ENCODE measurements at regions not wholly inside any gene's neighbourhood (a gene's known extent, or its start where the extent isn't known, plus 50 kb on each side); places are given as distances from the start of the nearest gene placed in this dataset.

- DNase-seq: no peak
These were observed 754.6 kb downstream of the MRPL39 start for GRCh38 chr21:24852610-24853195.

GRCh38 chr21:24850121-24850520 lies 757.2 kb downstream of the MRPL39 start:
- no peak for DNase-seq

DNA sequence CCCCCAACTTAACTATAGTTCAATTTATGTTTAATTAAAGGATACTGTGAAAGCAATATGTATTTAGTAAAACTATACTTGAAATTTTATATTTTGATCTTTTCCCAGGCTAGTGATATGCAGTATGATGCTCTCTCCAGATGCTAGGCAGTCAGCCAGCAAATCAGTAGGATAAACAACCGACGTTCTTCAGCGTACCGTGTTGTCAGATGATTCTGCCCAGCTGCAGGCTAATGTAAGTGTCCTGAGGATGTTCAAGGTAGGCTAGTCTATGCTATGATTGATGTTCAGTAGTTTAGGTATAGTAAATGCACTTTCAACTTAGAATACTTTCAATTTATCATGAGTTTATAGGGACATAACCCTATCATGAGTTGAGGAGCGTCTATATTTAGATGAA lies 762.6 kb downstream of the MRPL39 start:
- DNase-seq: no peak

DNA sequence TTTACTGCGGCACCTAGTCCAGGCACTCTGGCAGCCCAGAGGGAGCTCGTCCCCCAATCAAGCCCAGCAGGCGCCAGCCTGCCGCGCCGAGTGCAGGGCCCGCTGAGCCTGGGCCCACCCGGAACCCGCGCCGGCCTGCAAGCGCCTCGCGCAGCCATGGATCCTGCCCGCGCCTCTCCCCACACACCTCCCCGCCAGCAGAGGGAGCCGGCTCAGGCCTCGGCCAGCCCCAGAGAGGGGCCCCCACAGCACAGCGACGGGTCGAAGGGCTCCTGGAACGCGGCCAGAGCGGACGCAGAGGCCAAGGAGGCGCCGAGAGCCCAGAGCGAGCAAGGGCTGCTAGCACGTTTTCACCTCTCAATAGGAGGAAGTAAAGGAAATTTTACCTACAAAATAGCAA lies 767.0 kb downstream of the MRPL39 start:
- no peak for DNase-seq

GRCh38 chr21:24832961-24833360 lies 774.3 kb downstream of the MRPL39 start:
- no peak for DNase-seq

DNA sequence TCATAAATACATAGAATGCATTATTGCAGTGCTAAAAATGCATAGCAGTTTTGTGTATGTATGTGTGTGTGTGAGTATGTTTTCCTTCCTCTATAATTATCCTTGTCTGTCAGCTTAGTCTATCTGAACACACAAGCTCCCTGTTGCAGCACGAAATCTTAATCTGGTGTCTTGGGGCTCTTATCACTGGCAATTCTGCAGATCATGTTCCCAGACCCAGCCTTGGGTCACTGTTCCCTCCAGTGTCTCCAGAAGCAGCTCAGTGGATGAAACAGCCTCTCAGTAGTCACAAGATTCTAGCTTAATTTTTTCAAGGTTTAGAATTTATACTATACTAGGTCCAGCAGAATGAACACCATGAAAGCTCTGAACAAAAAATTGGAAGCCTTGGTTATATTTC lies 777.9 kb downstream of the MRPL39 start:
- DNase-seq: no peak

DNA sequence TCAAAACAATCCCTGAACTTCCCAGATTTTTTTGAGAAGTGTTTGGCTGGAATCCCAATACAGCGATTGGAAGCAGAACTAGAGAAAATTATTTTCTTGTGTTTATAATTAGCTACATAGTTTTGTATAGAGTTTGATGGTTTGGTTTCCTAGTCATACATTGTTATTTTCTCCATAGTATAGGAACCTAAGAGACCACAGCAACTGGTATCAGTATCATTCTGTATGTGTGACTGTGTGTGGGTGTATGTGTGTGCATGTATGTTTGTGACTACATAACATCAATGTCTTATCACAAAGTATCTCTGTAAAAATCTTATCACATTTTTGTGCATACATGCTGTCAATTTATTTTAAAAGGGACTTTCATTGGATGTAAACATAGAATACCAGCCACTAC lies 780.5 kb downstream of the MRPL39 start:
- no peak for DNase-seq

- DNase-seq: no peak
These were observed 781.9 kb downstream of the MRPL39 start for GRCh38 chr21:24825348-24825747.

GRCh38 chr21:24824209-24824608 lies 783.1 kb downstream of the MRPL39 start:
- no peak for DNase-seq

DNA sequence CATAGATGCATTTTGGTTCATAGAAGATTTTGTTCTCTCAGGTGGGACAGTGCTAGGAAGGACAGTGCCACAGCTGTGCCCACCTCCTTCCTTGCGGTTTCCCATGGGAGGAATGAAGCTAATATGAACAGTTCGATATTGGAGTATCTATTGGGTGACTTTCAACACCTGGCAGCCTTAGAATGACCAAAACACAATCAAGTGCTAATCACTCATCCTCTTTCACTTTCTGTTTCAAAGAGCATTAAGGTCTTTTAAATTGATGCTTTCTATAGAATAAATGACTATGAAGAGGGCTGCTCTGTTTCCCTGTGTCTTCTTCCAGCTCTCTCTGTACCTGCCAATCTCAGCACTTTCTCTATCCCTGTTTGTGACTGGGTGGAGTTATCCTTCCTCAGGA lies 784.0 kb downstream of the MRPL39 start:
- no peak for DNase-seq

GRCh38 chr21:24785033-24785432 lies 822.2 kb downstream of the MRPL39 start:
- no peak for DNase-seq

GRCh38 chr21:24781146-24781545 lies 826.1 kb downstream of the MRPL39 start:
- no peak for DNase-seq

DNA sequence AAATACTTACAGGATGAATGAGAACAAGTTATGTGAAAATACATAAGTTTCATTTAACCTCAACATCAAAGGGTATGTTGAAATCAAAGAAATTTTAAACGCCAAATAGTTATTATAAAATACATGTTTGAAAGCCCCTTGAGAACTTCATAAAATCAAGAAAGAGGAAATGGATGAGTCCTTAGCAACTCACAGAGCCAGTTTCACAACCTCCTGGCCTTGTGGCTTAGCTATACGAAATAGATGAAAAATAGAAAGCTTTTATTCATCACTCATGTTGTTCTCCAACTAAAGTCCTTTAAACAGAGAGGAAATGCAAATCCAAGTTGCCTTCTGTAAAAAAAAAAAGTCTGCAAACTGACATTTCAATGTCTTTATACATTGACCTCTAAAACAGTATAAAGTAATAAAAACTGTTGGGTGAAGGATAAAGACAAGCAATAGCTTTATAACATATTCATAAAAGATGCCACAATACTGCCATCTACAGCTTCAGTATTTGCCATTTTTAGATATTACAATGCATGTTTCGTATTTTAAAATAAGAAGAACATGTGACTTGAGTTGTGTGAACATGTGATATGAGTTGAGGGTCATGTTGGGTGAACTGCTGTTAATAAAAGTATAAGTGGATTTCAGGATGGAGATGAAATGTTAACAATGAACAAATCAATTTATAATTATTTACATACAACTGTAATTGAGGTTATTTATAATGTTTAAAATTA lies 847.8 kb downstream of the MRPL39 start:
- no peak for DNase-seq

- no peak for DNase-seq
These were observed 869.2 kb downstream of the MRPL39 start for GRCh38 chr21:24738063-24738462.

- DNase-seq: no peak
These were observed 869.9 kb downstream of the MRPL39 start for GRCh38 chr21:24737296-24737850.

GRCh38 chr21:24730661-24731060 lies 876.6 kb downstream of the MRPL39 start:
- no peak for DNase-seq

DNA sequence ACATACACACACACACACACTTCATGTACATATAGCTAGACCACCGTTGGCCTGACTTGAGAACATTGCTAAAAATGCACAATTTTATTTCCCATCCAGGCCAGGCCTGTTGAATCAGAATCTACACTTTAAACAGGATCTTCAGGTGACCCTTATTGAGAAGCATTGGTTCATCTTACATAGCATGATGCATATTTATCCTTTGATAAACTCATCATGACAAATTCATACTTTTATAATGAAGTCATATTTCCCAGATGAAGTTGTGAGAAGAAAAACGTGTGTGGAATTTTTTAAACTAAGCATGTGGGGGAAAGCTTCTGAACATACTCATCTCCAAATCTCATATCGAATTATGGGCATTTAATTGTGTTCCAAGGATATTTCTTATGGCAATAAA lies 877.7 kb downstream of the MRPL39 start:
- no peak for DNase-seq

DNA sequence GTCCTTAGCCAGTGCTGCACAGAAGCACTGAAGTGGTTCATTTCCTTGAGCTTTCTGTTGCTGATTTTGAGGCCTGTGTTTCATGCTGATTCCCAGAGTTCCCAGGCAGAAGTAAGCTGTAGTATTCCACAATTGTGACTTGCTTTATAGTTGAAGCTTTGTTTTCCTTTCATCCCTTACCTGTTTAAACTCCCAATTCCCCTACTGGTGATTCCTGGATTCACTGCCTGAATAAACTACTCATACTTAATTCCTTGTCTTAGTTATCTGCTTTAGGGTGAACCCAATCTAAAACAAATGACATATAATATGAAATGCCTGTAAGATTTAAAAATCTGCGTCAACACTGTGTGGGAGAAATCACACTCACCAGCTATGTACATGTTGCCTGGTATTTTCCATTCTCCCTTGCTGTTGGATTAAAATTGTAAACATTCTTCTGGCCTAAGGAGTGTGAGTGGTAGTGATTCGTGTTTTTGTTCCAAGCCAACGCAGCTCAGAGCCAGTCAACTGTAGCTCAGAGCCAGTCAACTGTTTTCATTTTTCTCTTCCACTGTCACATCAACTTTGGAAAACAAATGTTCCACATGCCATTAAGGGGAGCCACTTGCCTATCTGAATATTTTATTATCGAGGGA lies 879.4 kb downstream of the MRPL39 start:
- DNase-seq: no peak

DNA sequence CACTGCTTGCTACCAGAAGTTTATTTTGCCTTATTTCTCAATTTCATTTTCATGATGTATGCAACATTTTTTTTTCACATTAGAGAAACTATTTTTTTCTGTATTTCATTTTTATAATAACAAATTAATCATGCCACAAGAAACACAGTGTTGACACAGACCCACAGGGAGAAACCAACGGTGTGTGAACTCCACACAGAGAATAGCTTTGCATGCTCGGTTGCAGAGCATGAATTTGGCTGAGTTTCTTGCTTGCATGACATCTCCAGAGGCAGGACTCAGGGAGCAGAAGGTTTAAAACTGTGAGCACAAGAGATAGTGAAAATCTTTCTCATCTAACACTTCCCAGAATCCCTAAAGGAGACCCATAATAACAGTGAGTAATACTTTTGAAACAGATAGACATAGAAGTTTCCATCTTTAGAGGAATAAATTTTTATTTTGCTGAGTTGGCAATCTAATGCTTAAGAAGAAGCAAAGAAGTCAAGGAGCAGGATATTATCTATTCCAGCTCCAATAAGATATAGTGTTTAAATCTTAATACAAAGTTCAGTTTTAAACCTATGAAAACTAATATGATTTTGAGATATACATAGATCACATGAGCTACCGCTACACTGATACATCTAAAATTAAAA lies 890.9 kb downstream of the MRPL39 start:
- no peak for DNase-seq

- DNase-seq: no peak
These were observed 892.6 kb downstream of the MRPL39 start for GRCh38 chr21:24714646-24715200.

DNA sequence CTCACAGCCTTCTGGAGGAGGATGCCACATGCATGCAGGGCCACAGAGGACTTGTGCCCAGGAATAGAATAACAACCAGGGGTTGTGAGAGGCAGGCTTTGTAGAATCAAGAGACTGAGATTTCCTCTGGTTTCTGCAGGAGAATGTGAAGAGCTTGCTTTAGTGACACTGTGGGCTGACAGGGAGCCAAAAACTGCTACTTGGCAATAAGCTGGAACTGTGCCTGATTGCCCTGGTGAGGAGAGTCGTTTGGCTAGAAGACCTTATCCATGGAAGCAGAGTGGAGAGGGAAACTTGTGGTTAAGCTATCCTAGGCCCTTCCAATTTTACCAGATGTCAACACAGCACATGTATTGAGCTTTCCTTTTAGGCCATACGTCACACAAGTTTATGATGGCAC lies 902.1 kb downstream of the MRPL39 start:
- no peak for DNase-seq

GRCh38 chr21:24693779-24694178 lies 913.5 kb downstream of the MRPL39 start:
- DNase-seq: no peak

- no peak for DNase-seq
These were observed 925.8 kb downstream of the MRPL39 start for GRCh38 chr21:24681456-24681855.
